ENCODE measurements at regions not wholly inside any gene's neighbourhood (a gene's known extent, or its start where the extent isn't known, plus 50 kb on each side); places are given as distances from the start of the nearest gene placed in this dataset.

GRCh38 chr10:107443813-107444212 lies 279.3 kb upstream of the SORCS1 start:
- no peak for DNase-seq (ENCODE audit: low read depth)
- no peak for TF ChIP-seq CTCF (IDR thresholded peaks at IDR 0.05; ENCODE audit: insufficient read depth, low read length, poor library complexity, severe bottlenecking)
- Histone ChIP-seq H3K27me3 (ENCODE audit: control insufficient read depth, insufficient read depth, low read length) (no peaks in the 10 kb centered on the region), H3K36me3 (ENCODE audit: control insufficient read depth, insufficient read depth, low read length) (no peaks in the 10 kb centered on the region), H3K4me3 (ENCODE audit: low read depth, low read length) (no peak overlapping the region)

GRCh38 chr10:107443326-107443725 lies 278.8 kb upstream of the SORCS1 start:
- TF ChIP-seq CTCF (IDR thresholded peaks at IDR 0.05; ENCODE audit: insufficient read depth, low read length, poor library complexity, severe bottlenecking): no peak
- Histone ChIP-seq H3K4me3 (ENCODE audit: low read depth, low read length) (no peak overlapping the region), H3K27me3 (ENCODE audit: control insufficient read depth, insufficient read depth, low read length) (no peaks in the 10 kb centered on the region), H3K36me3 (ENCODE audit: control insufficient read depth, insufficient read depth, low read length) (no peaks in the 10 kb centered on the region)
- no peak for DNase-seq (ENCODE audit: low read depth)

DNA sequence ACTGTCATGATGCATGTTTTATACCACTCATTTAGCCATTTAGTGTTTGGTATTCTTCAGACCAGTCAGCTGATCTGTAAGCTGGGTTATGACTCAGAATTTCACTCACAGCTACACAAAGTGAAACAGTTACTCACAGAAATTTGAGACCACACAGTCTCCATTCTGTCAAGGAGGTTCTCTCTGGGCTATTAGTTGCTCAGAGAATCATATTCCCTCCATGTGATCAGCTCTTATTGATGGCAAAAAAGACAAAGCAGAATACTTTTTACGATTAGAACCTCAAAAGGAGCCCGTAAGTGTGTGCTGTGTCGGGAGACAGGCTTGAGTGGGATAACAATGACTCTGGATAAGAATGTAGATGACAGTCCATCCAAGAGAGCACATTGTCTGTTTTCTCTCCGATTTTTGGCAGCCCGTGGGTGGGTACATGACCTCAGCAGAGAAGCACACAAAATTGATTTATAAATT lies 277.6 kb upstream of the SORCS1 start:
- Histone ChIP-seq H3K36me3 (ENCODE audit: control insufficient read depth, insufficient read depth, low read length) (no peaks in the 10 kb centered on the region), H3K27me3 (ENCODE audit: control insufficient read depth, insufficient read depth, low read length) (no peaks in the 10 kb centered on the region), H3K4me3 (ENCODE audit: low read depth, low read length) (no peak overlapping the region)
- DNase-seq (ENCODE audit: low read depth): peak; percentile 70
- no peak for TF ChIP-seq CTCF (IDR thresholded peaks at IDR 0.05; ENCODE audit: insufficient read depth, low read length, poor library complexity, severe bottlenecking)

- Histone ChIP-seq H3K27me3 (ENCODE audit: control insufficient read depth, insufficient read depth, low read length) (no peaks in the 10 kb centered on the region), H3K36me3 (ENCODE audit: control insufficient read depth, insufficient read depth, low read length) (no peaks in the 10 kb centered on the region), H3K4me3 (ENCODE audit: low read depth, low read length) (no peak overlapping the region)
- DNase-seq (ENCODE audit: low read depth): no peak
- TF ChIP-seq CTCF (IDR thresholded peaks at IDR 0.05; ENCODE audit: insufficient read depth, low read length, poor library complexity, severe bottlenecking): no peak
Observed at GRCh38 chr10:107440741-107441140, 276.2 kb upstream of the SORCS1 start.

- Histone ChIP-seq H3K27me3 (ENCODE audit: control insufficient read depth, insufficient read depth, low read length) (no peaks in the 10 kb centered on the region), H3K4me3 (ENCODE audit: low read depth, low read length) (no peak overlapping the region), H3K36me3 (ENCODE audit: control insufficient read depth, insufficient read depth, low read length) (no peaks in the 10 kb centered on the region)
- no peak for TF ChIP-seq CTCF (IDR thresholded peaks at IDR 0.05; ENCODE audit: insufficient read depth, low read length, poor library complexity, severe bottlenecking)
- DNase-seq (ENCODE audit: low read depth): no peak
Observed at GRCh38 chr10:107437921-107438320, 273.4 kb upstream of the SORCS1 start.

GRCh38 chr10:107436568-107436967 lies 272.1 kb upstream of the SORCS1 start:
- no peak for TF ChIP-seq CTCF (IDR thresholded peaks at IDR 0.05; ENCODE audit: insufficient read depth, low read length, poor library complexity, severe bottlenecking)
- H3K27me3 ChIP-seq (ENCODE audit: control insufficient read depth, insufficient read depth, low read length): no peaks in the 10 kb centered on the region
- H3K4me3 ChIP-seq (ENCODE audit: low read depth, low read length): no peak overlapping the region
- DNase-seq (ENCODE audit: low read depth): no peak
- no peaks in the 10 kb centered on the region for H3K36me3 ChIP-seq (ENCODE audit: control insufficient read depth, insufficient read depth, low read length)
